Hypothalamus (tissue), 51 donors: ENCODE measurements at regions not wholly inside any gene's neighbourhood (a gene's known extent, or its start where the extent isn't known, plus 50 kb on each side); places are given as distances from the start of the nearest gene placed in this dataset.

Source experiments
- DNase-seq, 51 donors: peaks; one replicate each; lab custom pipeline; 2025; lab: John Stamatoyannopoulos, UW

GRCh38 chr3:106167728-106168127, 298.9 kb upstream of the CBLB start:
- no peak for DNase-seq

- DNase-seq: no peak
These were observed 300.3 kb upstream of the CBLB start for GRCh38 chr3:106168962-106169750.

- no peak for DNase-seq
These were observed 301.8 kb upstream of the CBLB start for GRCh38 chr3:106170636-106171035.

GRCh38 chr3:106172101-106172500, 303.3 kb upstream of the CBLB start:
- no peak for DNase-seq

GRCh38 chr3:106172780-106173179, 304.0 kb upstream of the CBLB start:
- no peak for DNase-seq

- DNase-seq: no peak
These were observed 306.5 kb upstream of the CBLB start for GRCh38 chr3:106175276-106175675.

GRCh38 chr3:106176734-106177133, 307.9 kb upstream of the CBLB start:
- no peak for DNase-seq

GRCh38 chr3:106182950-106183511, 314.2 kb upstream of the CBLB start:
- DNase-seq: no peak

GRCh38 chr3:106183762-106184391, 315.1 kb upstream of the CBLB start:
- DNase-seq: no peak

GRCh38 chr3:106184540-106185457, 316.0 kb upstream of the CBLB start:
- no peak for DNase-seq

GRCh38 chr3:106185949-106186348, 317.1 kb upstream of the CBLB start:
- DNase-seq: no peak

GRCh38 chr3:106190296-106190695, 321.5 kb upstream of the CBLB start:
- DNase-seq: no peak

- DNase-seq: no peak
These were observed 322.4 kb upstream of the CBLB start for GRCh38 chr3:106191211-106191610.

GRCh38 chr3:106191913-106192312, 323.1 kb upstream of the CBLB start:
- no peak for DNase-seq

GRCh38 chr3:106193876-106194275, 325.1 kb upstream of the CBLB start:
- DNase-seq: no peak

- no peak for DNase-seq
These were observed 325.9 kb upstream of the CBLB start for GRCh38 chr3:106194726-106195125.

GRCh38 chr3:106197532-106198194, 328.9 kb upstream of the CBLB start:
- no peak for DNase-seq

- no peak for DNase-seq
These were observed 335.5 kb upstream of the CBLB start for GRCh38 chr3:106204160-106204868.

- no peak for DNase-seq
These were observed 337.3 kb upstream of the CBLB start for GRCh38 chr3:106206146-106206545.

- DNase-seq: no peak
These were observed 337.8 kb upstream of the CBLB start for GRCh38 chr3:106206613-106207012.
